ENCODE measurements at regions not wholly inside any gene's neighbourhood (a gene's known extent, or its start where the extent isn't known, plus 50 kb on each side); places are given as distances from the start of the nearest gene placed in this dataset.

DNA sequence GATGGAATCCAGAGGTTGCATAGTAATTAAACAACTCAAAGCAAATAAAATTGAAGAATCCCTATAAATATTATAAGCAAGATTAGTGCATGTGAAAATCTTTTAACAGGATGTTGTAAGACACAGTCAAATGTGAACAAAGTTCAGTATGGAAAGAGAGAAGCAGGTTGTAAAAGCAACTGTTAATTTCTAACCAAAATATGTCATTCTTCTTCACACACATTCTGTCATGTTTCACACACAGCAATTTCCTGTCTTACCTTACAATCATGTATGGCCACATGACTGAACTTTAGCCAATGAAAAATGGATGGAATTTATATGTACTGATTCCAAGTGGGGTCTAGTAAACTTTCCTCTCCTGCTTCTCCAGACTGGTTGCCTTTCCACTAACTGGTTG is 527.7 kb upstream of the TMPRSS15 start:
- TF ChIP-seq, protein P1, sequence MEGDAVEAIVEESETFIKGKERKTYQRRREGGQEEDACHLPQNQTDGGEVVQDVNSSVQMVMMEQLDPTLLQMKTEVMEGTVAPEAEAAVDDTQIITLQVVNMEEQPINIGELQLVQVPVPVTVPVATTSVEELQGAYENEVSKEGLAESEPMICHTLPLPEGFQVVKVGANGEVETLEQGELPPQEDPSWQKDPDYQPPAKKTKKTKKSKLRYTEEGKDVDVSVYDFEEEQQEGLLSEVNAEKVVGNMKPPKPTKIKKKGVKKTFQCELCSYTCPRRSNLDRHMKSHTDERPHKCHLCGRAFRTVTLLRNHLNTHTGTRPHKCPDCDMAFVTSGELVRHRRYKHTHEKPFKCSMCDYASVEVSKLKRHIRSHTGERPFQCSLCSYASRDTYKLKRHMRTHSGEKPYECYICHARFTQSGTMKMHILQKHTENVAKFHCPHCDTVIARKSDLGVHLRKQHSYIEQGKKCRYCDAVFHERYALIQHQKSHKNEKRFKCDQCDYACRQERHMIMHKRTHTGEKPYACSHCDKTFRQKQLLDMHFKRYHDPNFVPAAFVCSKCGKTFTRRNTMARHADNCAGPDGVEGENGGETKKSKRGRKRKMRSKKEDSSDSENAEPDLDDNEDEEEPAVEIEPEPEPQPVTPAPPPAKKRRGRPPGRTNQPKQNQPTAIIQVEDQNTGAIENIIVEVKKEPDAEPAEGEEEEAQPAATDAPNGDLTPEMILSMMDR (IDR thresholded peaks at IDR 0.05): no peak
- no peak for TF ChIP-seq POLR2A (IDR thresholded peaks at IDR 0.05)
- TF ChIP-seq EP300 (IDR thresholded peaks at IDR 0.05): no peak
- no peak for TF ChIP-seq POLR2AphosphoS5 (IDR thresholded peaks at IDR 0.05)
- H3K4me3 ChIP-seq: no peak overlapping the region
- no peaks in the 10 kb centered on the region for H3K4me1 ChIP-seq
- H3K27ac ChIP-seq: no peak overlapping the region
- DNase-seq (no peak), ATAC-seq (ENCODE audit: low FRiP score in 2 of 2) (no peak)
- H3K27me3 ChIP-seq: no peaks in the 10 kb centered on the region
- no peaks in the 10 kb centered on the region for H3K9me3 ChIP-seq
- no peaks in the 10 kb centered on the region for H3K36me3 ChIP-seq

DNA sequence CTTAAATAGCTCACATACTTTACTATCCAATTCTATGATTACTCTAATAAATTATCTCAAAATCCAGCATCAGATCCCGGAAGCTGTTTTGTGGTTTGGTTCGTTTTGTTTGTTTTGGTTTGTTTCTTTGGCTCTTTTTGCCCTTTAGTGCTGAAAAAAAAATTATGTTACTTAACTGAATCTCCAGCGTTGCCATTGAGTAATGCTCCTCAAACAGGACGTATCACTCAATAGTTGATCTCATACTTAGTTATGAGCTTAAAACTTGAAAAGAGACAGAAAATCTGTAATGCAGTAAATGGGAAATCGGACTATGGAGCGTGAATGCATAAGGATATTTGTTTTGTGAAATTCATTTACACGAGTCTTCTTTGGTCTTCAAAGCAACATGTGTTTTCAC is 533.8 kb upstream of the TMPRSS15 start:
- Histone ChIP-seq H3K9me3 (no peaks in the 10 kb centered on the region), H3K4me3 (no peak overlapping the region), H3K27ac (no peak overlapping the region), H3K4me1 (no peaks in the 10 kb centered on the region), H3K27me3 (no peaks in the 10 kb centered on the region), H3K36me3 (no peaks in the 10 kb centered on the region)
- TF ChIP-seq POLR2AphosphoS5 (IDR thresholded peaks at IDR 0.05): no peak
- no peak for TF ChIP-seq EP300 (IDR thresholded peaks at IDR 0.05)
- TF ChIP-seq, protein P1 (IDR thresholded peaks at IDR 0.05): no peak
- TF ChIP-seq POLR2A (IDR thresholded peaks at IDR 0.05): no peak
- WGBS, 2 donors: 76 to 79% methylated on average over 7 of the region's 7 CpGs
- ATAC-seq (ENCODE audit: low FRiP score in 2 of 2): no peak
- no peak for DNase-seq

DNA sequence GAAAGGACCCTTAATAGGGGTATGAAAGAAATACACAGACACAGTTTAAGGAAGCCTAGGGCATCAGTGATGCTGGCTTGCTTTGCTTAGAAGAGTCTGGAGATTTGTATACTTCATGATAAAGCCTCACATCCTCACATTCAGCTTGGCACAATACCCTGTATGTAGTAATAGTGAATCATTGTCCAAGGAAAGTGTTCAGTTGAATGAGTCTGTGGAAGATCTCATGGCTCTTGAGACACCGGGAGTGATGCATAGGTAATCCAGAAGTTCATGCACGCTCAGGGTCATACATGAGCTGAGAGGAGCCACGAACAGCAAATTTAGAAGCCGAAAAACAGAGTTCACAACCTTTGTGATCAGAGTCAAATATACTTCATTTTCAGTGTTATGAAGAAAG is 537.2 kb upstream of the TMPRSS15 start:
- H3K4me1 ChIP-seq: no peaks in the 10 kb centered on the region
- no peak overlapping the region for H3K27ac ChIP-seq
- H3K36me3 ChIP-seq: no peaks in the 10 kb centered on the region
- 80 to 90% methylated on average over 4 of the region's 4 CpGs for WGBS, 2 donors
- H3K27me3 ChIP-seq: no peaks in the 10 kb centered on the region
- H3K9me3 ChIP-seq: no peaks in the 10 kb centered on the region
- no peak overlapping the region for H3K4me3 ChIP-seq
- no peak for DNase-seq
- TF ChIP-seq, protein P1 (IDR thresholded peaks at IDR 0.05): no peak
- no peak for TF ChIP-seq EP300 (IDR thresholded peaks at IDR 0.05)
- no peak for ATAC-seq (ENCODE audit: low FRiP score in 2 of 2)

DNA sequence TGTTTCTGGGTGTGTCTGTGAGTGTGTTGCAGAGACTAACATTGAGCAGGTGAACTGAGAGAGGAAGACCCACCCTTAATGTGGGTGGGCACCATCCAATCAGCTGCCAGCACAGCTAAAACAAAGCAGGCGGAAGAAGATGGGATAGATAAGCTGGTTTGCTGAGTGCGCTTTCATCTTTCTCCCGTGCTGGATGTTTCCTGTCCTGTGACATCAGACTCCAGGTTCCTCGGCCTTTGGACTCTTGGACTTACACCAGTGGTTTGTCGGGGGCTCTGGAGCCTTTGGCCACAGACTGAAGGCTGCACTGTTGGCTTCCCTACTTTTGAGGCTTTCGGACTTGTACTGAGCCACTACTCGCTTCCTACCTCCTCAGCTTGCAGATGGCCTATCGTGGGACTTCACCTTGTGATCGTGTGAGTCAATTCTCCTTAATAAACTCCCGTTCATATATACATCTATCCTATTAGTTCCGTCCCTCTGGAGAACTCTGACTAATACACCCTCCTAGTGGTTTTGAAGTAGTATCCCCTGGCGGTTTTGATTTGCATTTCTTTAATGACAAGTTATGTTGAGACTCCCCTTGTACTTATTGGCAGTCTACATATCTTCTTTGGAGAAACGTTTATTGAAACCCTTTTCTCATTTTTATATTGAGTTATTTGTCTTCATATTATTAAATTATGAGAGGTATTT is 546.6 kb upstream of the TMPRSS15 start:
- ATAC-seq (ENCODE audit: low FRiP score in 2 of 2) (no peak), DNase-seq (no peak)
- no peak overlapping the region for H3K4me3 ChIP-seq
- TF ChIP-seq, protein P1 (IDR thresholded peaks at IDR 0.05): no peak
- no peak for TF ChIP-seq POLR2AphosphoS5 (IDR thresholded peaks at IDR 0.05)
- TF ChIP-seq EP300 (IDR thresholded peaks at IDR 0.05): no peak
- no peak for TF ChIP-seq POLR2A (IDR thresholded peaks at IDR 0.05)
- H3K4me1 ChIP-seq: no peaks in the 10 kb centered on the region
- H3K27ac ChIP-seq: no peak overlapping the region
- no peaks in the 10 kb centered on the region for H3K27me3 ChIP-seq
- WGBS, 2 donors: 83 to 84% methylated on average over 13 of the region's 13 CpGs
- no peaks in the 10 kb centered on the region for H3K36me3 ChIP-seq
- H3K9me3 ChIP-seq: no peaks in the 10 kb centered on the region

DNA sequence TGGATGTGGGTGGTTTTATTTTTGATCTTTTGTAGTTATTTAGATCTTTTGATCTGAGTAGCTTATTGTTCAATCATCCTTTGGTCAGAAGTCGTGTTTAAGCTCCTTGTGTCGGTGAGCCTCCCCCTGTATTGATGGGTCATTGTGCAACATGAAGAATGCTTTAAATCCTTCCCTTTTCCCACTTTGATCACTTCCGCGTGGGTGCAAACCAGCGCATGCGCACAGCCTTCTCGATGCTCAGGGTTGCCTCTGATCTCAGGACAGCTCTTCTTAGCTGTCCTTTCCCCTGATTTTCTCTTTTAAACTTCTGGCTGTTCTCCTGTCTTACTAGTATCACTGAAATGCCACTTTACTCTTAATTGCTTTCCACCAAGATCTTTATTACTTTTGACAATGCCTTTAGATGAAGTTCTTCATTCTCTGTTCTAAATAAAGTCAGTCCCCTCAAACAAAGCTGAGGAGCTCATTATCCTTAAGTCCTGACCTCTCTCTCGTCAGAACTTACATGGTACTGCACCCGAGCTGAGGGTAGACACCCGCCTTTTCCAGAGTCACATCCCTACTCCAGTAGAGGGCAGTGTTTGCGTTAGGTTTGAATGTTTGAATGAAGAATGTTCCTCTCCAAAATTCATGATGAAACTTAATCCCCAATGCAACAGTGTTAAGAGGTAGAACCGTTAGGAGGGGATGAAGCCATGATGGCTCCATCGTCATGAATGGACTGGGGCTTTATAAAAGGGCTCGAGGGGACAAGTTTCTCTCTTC is 547.9 kb upstream of the TMPRSS15 start:
- TF ChIP-seq, protein P1 (IDR thresholded peaks at IDR 0.05): peak in 3 of 6 experiments; percentile 11 to 25 (median 14)
- no peak for TF ChIP-seq POLR2A (IDR thresholded peaks at IDR 0.05)
- ATAC-seq (ENCODE audit: low FRiP score in 2 of 2): no peak
- no peak for DNase-seq
- H3K27me3 ChIP-seq: no peaks in the 10 kb centered on the region
- H3K4me3 ChIP-seq: no peak overlapping the region
- H3K27ac ChIP-seq: no peak overlapping the region
- no peaks in the 10 kb centered on the region for H3K4me1 ChIP-seq
- 55 to 58% methylated on average over 14 of the region's 14 CpGs for WGBS, 2 donors
- no peaks in the 10 kb centered on the region for H3K36me3 ChIP-seq
- no peaks in the 10 kb centered on the region for H3K9me3 ChIP-seq
